ENCODE measurements at regions not wholly inside any gene's neighbourhood (a gene's known extent, or its start where the extent isn't known, plus 50 kb on each side); places are given as distances from the start of the nearest gene placed in this dataset.
"Not testable (repeated sequence)": the region's sequence is repeated elsewhere in the genome, so short reads cannot be mapped to it uniquely, and the experiment has no call there.

DNA sequence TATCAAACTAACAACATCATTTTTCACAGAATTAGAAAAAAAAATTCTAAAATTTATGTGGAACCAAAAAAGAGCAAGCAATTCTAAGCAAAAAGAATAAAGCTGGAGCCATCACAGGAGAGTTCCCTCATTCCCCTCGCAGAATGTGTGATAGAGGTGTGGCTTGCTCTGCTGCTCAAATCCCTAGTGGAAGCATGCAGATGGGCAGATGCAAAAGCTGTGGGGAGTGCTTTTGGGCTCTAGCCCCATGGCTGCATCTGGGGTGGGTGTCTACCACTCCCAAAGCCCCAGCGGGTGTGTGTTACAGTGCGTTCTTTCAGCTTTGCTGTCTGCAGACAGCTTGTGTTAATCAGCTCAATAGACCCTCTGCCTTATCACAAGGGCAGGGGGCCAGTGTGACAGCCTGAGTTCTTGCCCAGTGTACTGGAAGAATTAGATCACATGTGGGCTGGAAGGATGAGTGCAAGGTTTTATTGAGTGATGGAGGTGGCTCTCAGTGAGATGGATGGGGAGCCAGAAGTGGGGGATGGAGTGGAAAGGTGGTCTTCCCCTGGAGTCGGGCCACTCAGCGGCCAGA lies 575.9 kb upstream of the LRRN3 start:
- not testable (repeated sequence) for TF ChIP-seq PAX5 (IDR thresholded peaks at IDR 0.05; ENCODE audit: insufficient read depth, low read length, severe bottlenecking); POLR2A (IDR thresholded peaks at IDR 0.05; ENCODE audit: low read depth, low read length); POLR2AphosphoS5 (IDR thresholded peaks at IDR 0.05; ENCODE audit: low read depth, low read length); TAF1 (IDR thresholded peaks at IDR 0.05; ENCODE audit: low read depth, low read length); SPI1 (IDR thresholded peaks at IDR 0.05; ENCODE audit: low read depth, low read length); POU2F2 (IDR thresholded peaks at IDR 0.05; ENCODE audit: low read depth, low read length)

Measured in GM12891 (cell line).